GM13977 (cell line): ENCODE measurements at regions not wholly inside any gene's neighbourhood (a gene's known extent, or its start where the extent isn't known, plus 50 kb on each side); places are given as distances from the start of the nearest gene placed in this dataset.

Source experiments
- DNase-seq: peaks from one replicate; pipeline ENCODE4 v3.0.0; 2012; ENCODE audit warnings: low spot score
- CTCF ChIP-seq: IDR thresholded peaks from 2 replicates; pipeline ENCODE4 v1.5.1; 2012; ENCODE audit warnings: mild to moderate bottlenecking, control low read depth; ENCODE audit not compliant: insufficient read depth; ENCODE audit errors: extremely low read depth, missing control alignments
- in situ Hi-C: fragments of 300-500 bp; cut with MboI; formaldehyde crosslinking; loops from one replicate; pipeline ENCODE4 v1.12.0; 2022; ENCODE audit warnings: low sequenced_read_pairs, low pct_unique_long_range_greater_than_20kb, mixed read lengths, inconsistent platforms; ENCODE audit not compliant: unreplicated experiment

GRCh38 chr1:5571438-5571837 lies 420.8 kb downstream of the NPHP4 start:
- no peak for DNase-seq
- TF ChIP-seq CTCF, result no peak
- in situ Hi-C loops, result no loop called here

GRCh38 chr1:5570931-5571330 lies 421.3 kb downstream of the NPHP4 start:
- in situ Hi-C loops, result no loop called here
- no peak for TF ChIP-seq CTCF
- DNase-seq, result no peak

GRCh38 chr1:5568321-5568720 lies 423.9 kb downstream of the NPHP4 start:
- in situ Hi-C loops, result no loop called here
- TF ChIP-seq CTCF, result no peak

GRCh38 chr1:5567839-5568238 lies 424.4 kb downstream of the NPHP4 start:
- no peak for TF ChIP-seq CTCF
- no peak for DNase-seq
- in situ Hi-C loops, result no loop called here

More at GRCh38 chr1:5568321-5568720, 423.9 kb downstream of the NPHP4 start:
- DNase-seq, result no peak

GRCh38 chr1:5566924-5567323 lies 425.3 kb downstream of the NPHP4 start:
- no peak for TF ChIP-seq CTCF
- DNase-seq, result no peak
- in situ Hi-C loops, result no loop called here

- TF ChIP-seq CTCF, result no peak
- DNase-seq, result no peak
- in situ Hi-C loops, result no loop called here
Observed at GRCh38 chr1:5565281-5566125, 426.7 kb downstream of the NPHP4 start.
